Lower leg skin (tissue), 4 donors: ENCODE measurements at regions not wholly inside any gene's neighbourhood (a gene's known extent, or its start where the extent isn't known, plus 50 kb on each side); places are given as distances from the start of the nearest gene placed in this dataset.
A peak's percentile ranks its signal among the peaks of the same experiment; 100 is the strongest.

Source experiments
- DNase-seq, 2 donors: peaks; one replicate each; pipeline ENCODE4 v3.0.0-alpha.2; 2019; ENCODE audit warnings: low spot score in 2 of 2
- H3K4me3 ChIP-seq: fragments of 200-600 bp; sonication (generic); 2 replicates; pipeline ENCODE4 v1.5.1; 2017; ENCODE audit warnings: mild to moderate bottlenecking, low read depth; ENCODE audit not compliant: poor library complexity, severe bottlenecking
- CTCF ChIP-seq, 3 donors: fragments of 450-650 bp; IDR thresholded peaks; one replicate each; pipeline ENCODE4 v1.5.1; 2016; ENCODE audit warnings: antibody characterized with exemption in 3 of 3, mild to moderate bottlenecking in 3 of 3, moderate library complexity in 2 of 3
- POLR2A ChIP-seq, 2 donors: fragments of 450-650 bp; IDR thresholded peaks; one replicate each; pipeline ENCODE4 v1.6.1; 2016 to 2017; ENCODE audit warnings: antibody characterized with exemption in 2 of 2, mild to moderate bottlenecking in 1 of 2, moderate library complexity in 1 of 2
- WGBS, 2 donors: methylation state at CpG; one replicate each; pipeline ENCODE4 v1.1.5; 2018; 5-methylcytosine and 5-hydroxymethylcytosine counted together
- intact Hi-C: fragments of 100-400 bp; cut with DNase I; formaldehyde crosslinking; loops from one replicate; pipeline ENCODE4 v1.15.0; 2023; ENCODE audit warnings: low total_unique reads

GRCh38 chr1:94627771-94628498 is 86.4 kb upstream of the F3 start:
- WGBS, 2 donors = 89 to 94% methylated on average over 9 to 10 of the region's 10 CpGs
- DNase-seq = peak in 1 of 2 donors; percentile 37
- no peak overlapping the region for H3K4me3 ChIP-seq
- intact Hi-C loops = no loop called here
- TF ChIP-seq CTCF (IDR thresholded peaks at IDR 0.05) = no peak
- no peak for TF ChIP-seq POLR2A (IDR thresholded peaks at IDR 0.05)

- TF ChIP-seq CTCF (IDR thresholded peaks at IDR 0.05) = no peak
- no peak for TF ChIP-seq POLR2A (IDR thresholded peaks at IDR 0.05)
- no peak overlapping the region for H3K4me3 ChIP-seq
- 89 to 92% methylated on average over 8 of the region's 8 CpGs for WGBS, 2 donors
- DNase-seq = no peak
- intact Hi-C loops = no loop called here
Measured at GRCh38 chr1:94624203-94624602, 82.6 kb upstream of the F3 start.

- 72% methylated on average over 8 of the region's 8 CpGs for WGBS, 2 donors
- no peak for DNase-seq
- intact Hi-C loops = no loop called here
- no peak for TF ChIP-seq CTCF (IDR thresholded peaks at IDR 0.05)
- no peak for TF ChIP-seq POLR2A (IDR thresholded peaks at IDR 0.05)
- H3K4me3 ChIP-seq = no peak overlapping the region
Measured at GRCh38 chr1:94623560-94624148, 82.1 kb upstream of the F3 start.

- no peak for TF ChIP-seq CTCF (IDR thresholded peaks at IDR 0.05)
- no peak for TF ChIP-seq POLR2A (IDR thresholded peaks at IDR 0.05)
- intact Hi-C loops = no loop called here
- no peak for DNase-seq
- no peak overlapping the region for H3K4me3 ChIP-seq
- WGBS, 2 donors = 74 to 81% methylated on average over 10 of the region's 10 CpGs
Measured at GRCh38 chr1:94622757-94623156, 81.2 kb upstream of the F3 start.

GRCh38 chr1:94621802-94622201 is 80.2 kb upstream of the F3 start:
- no peak for TF ChIP-seq CTCF (IDR thresholded peaks at IDR 0.05)
- TF ChIP-seq POLR2A (IDR thresholded peaks at IDR 0.05) = no peak
- intact Hi-C loops = no loop called here
- no peak overlapping the region for H3K4me3 ChIP-seq
- no peak for DNase-seq

GRCh38 chr1:94621395-94621794 is 79.8 kb upstream of the F3 start:
- H3K4me3 ChIP-seq = no peak overlapping the region
- WGBS, 2 donors = 24 to 46% methylated on average over 3 of the region's 3 CpGs
- intact Hi-C loops = no loop called here
- TF ChIP-seq POLR2A (IDR thresholded peaks at IDR 0.05) = no peak
- no peak for DNase-seq
